HEK293T (cell line): ENCODE measurements at regions not wholly inside any gene's neighbourhood (a gene's known extent, or its start where the extent isn't known, plus 50 kb on each side); places are given as distances from the start of the nearest gene placed in this dataset.

ENCODE experiments used
- CTCF ChIA-PET: fragments of 350-600 bp; formaldehyde crosslinking; extraction: SDS; loops from one replicate; lab custom pipeline; 2021; ENCODE audit warnings: antibody characterized with exemption, inconsistent platforms; lab: Yijun Ruan, JAX
- POLR2A ChIA-PET: fragments of 350-600 bp; formaldehyde crosslinking; extraction: SDS; loops from one replicate; lab custom pipeline; 2020; ENCODE audit warnings: antibody characterized with exemption, inconsistent platforms; lab: Yijun Ruan, JAX
- DNase-seq: peaks from one replicate; pipeline ENCODE4 v3.0.0; 2012; ENCODE audit warnings: mixed read lengths; ENCODE audit errors: extremely low spot score
- ARNT ChIP-seq: fragments of 450-650 bp; IDR thresholded peaks from 2 replicates; pipeline ENCODE4 v1.6.1; 2017; ENCODE audit warnings: mild to moderate bottlenecking
- BHLHE40 ChIP-seq: fragments of 450-650 bp; IDR thresholded peaks from 2 replicates; pipeline ENCODE4 v1.6.1; 2016; ENCODE audit warnings: mild to moderate bottlenecking, moderate library complexity, borderline replicate concordance
- CTBP1 ChIP-seq: fragments of 450-650 bp; IDR thresholded peaks from 2 replicates; pipeline ENCODE4 v1.6.1; 2016; ENCODE audit warnings: borderline replicate concordance
- ELF4 ChIP-seq: fragments of 450-650 bp; IDR thresholded peaks from 2 replicates; pipeline ENCODE4 v1.6.1; 2017; ENCODE audit warnings: antibody characterized with exemption
- FOXA1 ChIP-seq: fragments of 450-650 bp; IDR thresholded peaks from 2 replicates; pipeline ENCODE4 v1.6.1; 2016; ENCODE audit warnings: mild to moderate bottlenecking
- FOXK2 ChIP-seq: fragments of 450-650 bp; IDR thresholded peaks from 2 replicates; pipeline ENCODE4 v1.6.1; 2016; ENCODE audit warnings: mild to moderate bottlenecking
- FOXM1 ChIP-seq: fragments of 450-650 bp; IDR thresholded peaks from 2 replicates; pipeline ENCODE4 v1.6.1; 2017; ENCODE audit warnings: mild to moderate bottlenecking, borderline replicate concordance
- HDGF ChIP-seq: fragments of 450-650 bp; IDR thresholded peaks from 2 replicates; pipeline ENCODE4 v1.6.1; 2017; ENCODE audit warnings: antibody characterized with exemption, borderline replicate concordance
- L3MBTL2 ChIP-seq: fragments of 450-650 bp; conservative IDR thresholded peaks from 2 replicates; pipeline ENCODE4 v1.6.1; 2016; ENCODE audit warnings: mild to moderate bottlenecking
- LEF1 ChIP-seq: fragments of 450-650 bp; IDR thresholded peaks from 2 replicates; pipeline ENCODE4 v1.6.1; 2017; ENCODE audit warnings: mild to moderate bottlenecking, borderline replicate concordance
- NFRKB ChIP-seq: fragments of 450-650 bp; IDR thresholded peaks from 2 replicates; pipeline ENCODE4 v1.6.1; 2016; ENCODE audit warnings: mild to moderate bottlenecking, moderate library complexity
- SP1 ChIP-seq: fragments of 450-650 bp; IDR thresholded peaks from 2 replicates; pipeline ENCODE4 v1.6.1; 2017
- SUZ12 ChIP-seq: fragments of 450-650 bp; IDR thresholded peaks from 2 replicates; pipeline ENCODE4 v1.6.1; 2016; ENCODE audit warnings: mild to moderate bottlenecking
- TARDBP ChIP-seq: fragments of 450-650 bp; IDR thresholded peaks from 2 replicates; pipeline ENCODE4 v1.6.1; 2016
- ZNF384 ChIP-seq: fragments of 450-650 bp; IDR thresholded peaks from 2 replicates; pipeline ENCODE4 v1.6.1; 2016
- TF ChIP-seq, protein P1 (sequence below): fragments of 450-650 bp; IDR thresholded peaks from 2 replicates; pipeline ENCODE4 v1.6.1; 2016

- peak; percentile 7 for DNase-seq
- ChIA-PET POLR2A (no interaction called here), CTCF (no interaction called here)
- TF ChIP-seq ELF4 (no peak), L3MBTL2 (no peak)
- TF ChIP-seq, protein P1, sequence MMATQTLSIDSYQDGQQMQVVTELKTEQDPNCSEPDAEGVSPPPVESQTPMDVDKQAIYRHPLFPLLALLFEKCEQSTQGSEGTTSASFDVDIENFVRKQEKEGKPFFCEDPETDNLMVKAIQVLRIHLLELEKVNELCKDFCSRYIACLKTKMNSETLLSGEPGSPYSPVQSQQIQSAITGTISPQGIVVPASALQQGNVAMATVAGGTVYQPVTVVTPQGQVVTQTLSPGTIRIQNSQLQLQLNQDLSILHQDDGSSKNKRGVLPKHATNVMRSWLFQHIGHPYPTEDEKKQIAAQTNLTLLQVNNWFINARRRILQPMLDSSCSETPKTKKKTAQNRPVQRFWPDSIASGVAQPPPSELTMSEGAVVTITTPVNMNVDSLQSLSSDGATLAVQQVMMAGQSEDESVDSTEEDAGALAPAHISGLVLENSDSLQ: peak; percentile 65
Measured at GRCh38 chr4:37132351-37132974, 112.1 kb upstream of the NWD2 start.

DNA sequence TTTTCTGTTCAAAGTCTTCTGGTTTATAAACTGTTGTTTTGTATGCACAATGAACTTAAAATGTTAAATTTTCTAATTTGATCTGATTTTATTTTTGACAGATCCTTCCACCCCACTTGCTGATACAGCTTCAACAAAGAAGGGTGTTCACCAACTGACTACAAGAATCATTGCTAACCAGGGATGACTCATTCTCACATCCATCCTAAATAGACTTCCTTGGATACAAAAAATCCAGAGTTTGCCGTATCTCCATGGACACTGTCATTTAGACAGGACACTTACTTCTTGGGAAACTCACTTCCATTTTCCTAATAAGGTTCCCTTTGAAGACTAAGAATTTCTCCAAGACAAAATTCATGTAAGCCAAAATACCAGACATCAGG is 111.6 kb upstream of the NWD2 start:
- CTCF ChIA-PET: no interaction called here
- no peak for DNase-seq
- TF ChIP-seq, protein P1: no peak
- no peak for TF ChIP-seq FOXK2
- POLR2A ChIA-PET: no interaction called here

DNA sequence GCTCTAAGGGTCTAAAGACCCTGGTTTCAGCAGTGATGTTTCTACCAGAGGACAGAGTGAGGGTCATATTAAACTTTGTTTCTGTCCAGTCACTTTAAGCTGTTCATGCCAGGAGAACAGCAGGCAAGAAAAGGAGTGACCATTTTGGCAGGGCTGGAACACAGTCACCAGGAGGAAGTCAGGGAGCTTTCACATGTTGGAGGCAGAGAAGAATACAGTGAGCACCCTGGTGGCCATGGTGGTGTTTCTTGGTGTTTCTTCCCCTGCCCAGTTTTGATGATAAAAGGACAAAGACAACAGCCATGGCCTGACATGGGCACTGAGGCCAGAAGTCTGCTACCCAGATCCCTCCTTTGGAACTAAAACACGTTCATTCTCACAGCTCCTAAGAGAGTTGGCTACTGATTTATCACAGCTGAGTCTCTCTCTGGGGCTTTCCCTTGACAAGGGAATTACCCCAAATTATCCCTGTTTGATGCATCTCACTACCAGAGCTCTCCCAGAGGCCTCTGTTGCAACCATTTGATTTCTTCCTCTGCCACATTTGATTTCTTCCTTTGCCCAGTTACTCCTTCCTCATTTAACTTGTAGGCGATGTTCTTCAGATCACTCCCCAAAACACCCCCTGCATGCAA is 106.4 kb upstream of the NWD2 start:
- ChIA-PET CTCF (no interaction called here), POLR2A (no interaction called here)
- no peak for DNase-seq
- TF ChIP-seq FOXA1 (no peak), BHLHE40 (no peak), CTBP1 (no peak), L3MBTL2 (no peak), SP1 (no peak), NFRKB (no peak), HDGF (no peak)
- TF ChIP-seq, protein P1: no peak

- ChIA-PET CTCF (no interaction called here), POLR2A (no interaction called here)
- no peak for DNase-seq
- TF ChIP-seq HDGF (no peak), NFRKB (no peak), SUZ12 (no peak), LEF1 (no peak), CTBP1 (no peak)
Measured at GRCh38 chr4:37138789-37139188, 105.8 kb upstream of the NWD2 start.

DNA sequence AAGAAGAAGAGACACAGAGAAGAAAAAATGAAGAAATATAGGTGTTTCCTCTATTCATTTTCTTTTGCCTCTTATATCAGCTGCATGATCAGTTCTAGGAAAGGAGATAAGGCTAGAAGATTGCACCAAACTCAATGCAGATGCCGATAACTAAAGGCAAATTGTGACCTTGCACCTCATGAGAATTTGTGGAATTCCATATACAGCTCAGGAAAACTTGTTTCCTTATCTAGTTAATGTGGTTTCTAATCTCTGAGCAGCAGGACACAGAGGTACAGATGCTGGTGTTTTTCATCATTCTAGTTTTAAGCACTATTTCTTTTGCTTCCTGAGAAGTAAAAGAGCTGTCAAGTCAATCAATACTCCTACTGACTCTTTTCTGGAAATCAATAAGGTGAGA is 104.6 kb upstream of the NWD2 start:
- POLR2A ChIA-PET: no interaction called here
- DNase-seq: no peak
- CTCF ChIA-PET: no interaction called here
- TF ChIP-seq ELF4: no peak
- TF ChIP-seq, protein P1: no peak
- no peak for TF ChIP-seq BHLHE40
- no peak for TF ChIP-seq FOXK2
- no peak for TF ChIP-seq HDGF
- TF ChIP-seq ARNT: no peak
- TF ChIP-seq CTBP1: no peak
- TF ChIP-seq ZNF384: no peak
- no peak for TF ChIP-seq L3MBTL2
- no peak for TF ChIP-seq FOXM1
- no peak for TF ChIP-seq SP1
- TF ChIP-seq NFRKB: no peak
- TF ChIP-seq LEF1: no peak
- TF ChIP-seq TARDBP: no peak
- no peak for TF ChIP-seq FOXA1
- TF ChIP-seq SUZ12: no peak

DNA sequence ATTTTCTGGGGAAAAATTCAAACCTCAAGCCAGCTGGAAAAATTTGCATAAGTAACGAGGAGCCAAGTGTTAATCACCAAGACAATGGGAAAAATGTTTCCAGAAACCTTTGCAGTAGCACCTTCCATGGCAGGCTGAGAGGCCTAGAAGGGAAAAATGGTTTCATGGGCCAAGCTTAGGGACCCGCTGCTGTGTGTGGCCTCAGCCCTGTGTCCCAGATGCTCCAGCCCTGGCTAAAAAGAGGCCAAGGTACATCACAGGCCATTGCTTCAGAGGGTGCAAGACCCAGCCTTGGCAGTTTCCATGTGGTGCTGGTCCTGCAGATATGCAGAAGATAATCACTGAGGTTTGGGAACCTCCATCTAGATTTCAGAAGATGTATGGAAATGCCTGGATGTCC is 98.3 kb upstream of the NWD2 start:
- ChIA-PET CTCF (no interaction called here), POLR2A (no interaction called here)
- TF ChIP-seq FOXA1: no peak
- no peak for TF ChIP-seq NFRKB
- TF ChIP-seq LEF1: no peak
- no peak for TF ChIP-seq L3MBTL2
- no peak for TF ChIP-seq FOXM1
- TF ChIP-seq SP1: no peak
- no peak for TF ChIP-seq HDGF
- TF ChIP-seq FOXK2: no peak
- no peak for TF ChIP-seq SUZ12
- TF ChIP-seq BHLHE40: no peak
- TF ChIP-seq CTBP1: no peak
- TF ChIP-seq ELF4: no peak
- DNase-seq: no peak
